ENCODE measurements at regions not wholly inside any gene's neighbourhood (a gene's known extent, or its start where the extent isn't known, plus 50 kb on each side); places are given as distances from the start of the nearest gene placed in this dataset.
A peak's percentile ranks its signal among the peaks of the same experiment; 100 is the strongest.

- WGBS, 2 donors = 83 to 91% methylated on average over 1 of the region's 1 CpG
- no peak overlapping the region for H3K27ac ChIP-seq
- intact Hi-C loops (cut with DNase I; ENCODE audit: low total_unique reads) = no loop called here
- no peaks in the 10 kb centered on the region for H3K4me1 ChIP-seq
- H3K27me3 ChIP-seq = no peaks in the 10 kb centered on the region
- H3K9me3 ChIP-seq = no peaks in the 10 kb centered on the region
- TF ChIP-seq CTCF (IDR thresholded peaks at IDR 0.05) = no peak
- no peak for TF ChIP-seq POLR2A (IDR thresholded peaks at IDR 0.05)
- H3K4me3 ChIP-seq = no peak overlapping the region
- no peak for DNase-seq
- H3K36me3 ChIP-seq (ENCODE audit: low read depth, missing control alignments) = no peaks in the 10 kb centered on the region
Observed at GRCh38 chr4:170423137-170423536, 333.4 kb upstream of the AADAT start.

- H3K27ac ChIP-seq = no peak overlapping the region
- no peaks in the 10 kb centered on the region for H3K27me3 ChIP-seq
- WGBS, 2 donors = 48 to 63% methylated on average over 7 of the region's 7 CpGs
- no peaks in the 10 kb centered on the region for H3K4me1 ChIP-seq
- TF ChIP-seq POLR2A (IDR thresholded peaks at IDR 0.05) = no peak
- TF ChIP-seq CTCF (IDR thresholded peaks at IDR 0.05) = no peak
- intact Hi-C loops (cut with DNase I; ENCODE audit: low total_unique reads) = no loop called here
- peak overlapping the region in 1 of 2 donors; percentile 8 for H3K4me3 ChIP-seq
- DNase-seq = peak; percentile 18
- no peaks in the 10 kb centered on the region for H3K36me3 ChIP-seq (ENCODE audit: low read depth, missing control alignments)
- H3K9me3 ChIP-seq = no peaks in the 10 kb centered on the region
Observed at GRCh38 chr4:170420255-170420693, 330.5 kb upstream of the AADAT start.

- 87 to 88% methylated on average over 4 of the region's 4 CpGs for WGBS, 2 donors
- H3K27me3 ChIP-seq = no peaks in the 10 kb centered on the region
- no peak overlapping the region for H3K4me3 ChIP-seq
- DNase-seq = no peak
- no peaks in the 10 kb centered on the region for H3K36me3 ChIP-seq (ENCODE audit: low read depth, missing control alignments)
- no peaks in the 10 kb centered on the region for H3K4me1 ChIP-seq
- intact Hi-C loops (cut with DNase I; ENCODE audit: low total_unique reads) = no loop called here
- H3K9me3 ChIP-seq = no peaks in the 10 kb centered on the region
- H3K27ac ChIP-seq = no peak overlapping the region
- no peak for TF ChIP-seq CTCF (IDR thresholded peaks at IDR 0.05)
- TF ChIP-seq POLR2A (IDR thresholded peaks at IDR 0.05) = no peak
Observed at GRCh38 chr4:170414961-170415360, 325.2 kb upstream of the AADAT start.

GRCh38 chr4:170414360-170414759 lies 324.6 kb upstream of the AADAT start:
- TF ChIP-seq POLR2A (IDR thresholded peaks at IDR 0.05) = no peak
- no peak for TF ChIP-seq CTCF (IDR thresholded peaks at IDR 0.05)
- no peaks in the 10 kb centered on the region for H3K36me3 ChIP-seq (ENCODE audit: low read depth, missing control alignments)
- H3K4me1 ChIP-seq = no peaks in the 10 kb centered on the region
- 39% methylated on average over 2 of the region's 2 CpGs for WGBS, 2 donors
- H3K9me3 ChIP-seq = no peaks in the 10 kb centered on the region
- no peak overlapping the region for H3K4me3 ChIP-seq
- H3K27me3 ChIP-seq = no peaks in the 10 kb centered on the region
- H3K27ac ChIP-seq = no peak overlapping the region
- intact Hi-C loops (cut with DNase I; ENCODE audit: low total_unique reads) = no loop called here
- no peak for DNase-seq

GRCh38 chr4:170413951-170414350 lies 324.2 kb upstream of the AADAT start:
- H3K36me3 ChIP-seq (ENCODE audit: low read depth, missing control alignments) = no peaks in the 10 kb centered on the region
- no peaks in the 10 kb centered on the region for H3K27me3 ChIP-seq
- no peaks in the 10 kb centered on the region for H3K4me1 ChIP-seq
- no peak for DNase-seq
- no peak overlapping the region for H3K27ac ChIP-seq
- H3K4me3 ChIP-seq = no peak overlapping the region
- no peaks in the 10 kb centered on the region for H3K9me3 ChIP-seq
- TF ChIP-seq POLR2A (IDR thresholded peaks at IDR 0.05) = no peak
- intact Hi-C loops (cut with DNase I; ENCODE audit: low total_unique reads) = no loop called here

Data from testis (tissue), 2 donors.